HEK293 (cell line): ENCODE measurements at regions not wholly inside any gene's neighbourhood (a gene's known extent, or its start where the extent isn't known, plus 50 kb on each side); places are given as distances from the start of the nearest gene placed in this dataset.

Experiments used
- BCL11A ChIP-seq: fragments of 450-650 bp; formaldehyde crosslinking; IDR thresholded peaks from 2 replicates; pipeline ENCODE4 v1.5.1; 2016; ENCODE audit warnings: low read depth, missing biosample characterization, missing genetic modification characterization
- REPIN1 ChIP-seq: fragments of 450-650 bp; formaldehyde crosslinking; IDR thresholded peaks from 2 replicates; pipeline ENCODE4 v1.5.1; 2017; ENCODE audit warnings: missing biosample characterization, missing genetic modification characterization, low read depth
- REST ChIP-seq: fragments of 450-650 bp; formaldehyde crosslinking; IDR thresholded peaks from 2 replicates; pipeline ENCODE4 v1.5.1; 2016; ENCODE audit warnings: missing biosample characterization, missing genetic modification characterization
- SP2 ChIP-seq: fragments of 450-650 bp; formaldehyde crosslinking; IDR thresholded peaks from 2 replicates; pipeline ENCODE4 v1.5.1; 2016; ENCODE audit warnings: missing biosample characterization, missing genetic modification characterization
- ZNF184 ChIP-seq: fragments of 450-650 bp; IDR thresholded peaks from 2 replicates; pipeline ENCODE4 v1.5.1; 2018; ENCODE audit warnings: missing biosample characterization, mild to moderate bottlenecking, missing genetic modification characterization
- ZNF530 ChIP-seq: fragments of 450-650 bp; formaldehyde crosslinking; IDR thresholded peaks from 2 replicates; pipeline ENCODE4 v1.5.1; 2016; ENCODE audit warnings: low read depth, missing biosample characterization, missing genetic modification characterization
- ZNF658 ChIP-seq: fragments of 450-650 bp; formaldehyde crosslinking; IDR thresholded peaks from 2 replicates; pipeline ENCODE4; 2016; ENCODE audit warnings: missing biosample characterization, missing genetic modification characterization
- ZNF677 ChIP-seq: fragments of 450-650 bp; IDR thresholded peaks from 2 replicates; pipeline ENCODE4 v1.5.0; 2018; ENCODE audit warnings: missing biosample characterization, mild to moderate bottlenecking, missing genetic modification characterization, moderate library complexity
- TF ChIP-seq, protein P1 (sequence below): fragments of 450-650 bp; formaldehyde crosslinking; IDR thresholded peaks from 2 replicates; pipeline ENCODE4 v1.5.1; 2016; ENCODE audit warnings: missing biosample characterization, missing genetic modification characterization

DNA sequence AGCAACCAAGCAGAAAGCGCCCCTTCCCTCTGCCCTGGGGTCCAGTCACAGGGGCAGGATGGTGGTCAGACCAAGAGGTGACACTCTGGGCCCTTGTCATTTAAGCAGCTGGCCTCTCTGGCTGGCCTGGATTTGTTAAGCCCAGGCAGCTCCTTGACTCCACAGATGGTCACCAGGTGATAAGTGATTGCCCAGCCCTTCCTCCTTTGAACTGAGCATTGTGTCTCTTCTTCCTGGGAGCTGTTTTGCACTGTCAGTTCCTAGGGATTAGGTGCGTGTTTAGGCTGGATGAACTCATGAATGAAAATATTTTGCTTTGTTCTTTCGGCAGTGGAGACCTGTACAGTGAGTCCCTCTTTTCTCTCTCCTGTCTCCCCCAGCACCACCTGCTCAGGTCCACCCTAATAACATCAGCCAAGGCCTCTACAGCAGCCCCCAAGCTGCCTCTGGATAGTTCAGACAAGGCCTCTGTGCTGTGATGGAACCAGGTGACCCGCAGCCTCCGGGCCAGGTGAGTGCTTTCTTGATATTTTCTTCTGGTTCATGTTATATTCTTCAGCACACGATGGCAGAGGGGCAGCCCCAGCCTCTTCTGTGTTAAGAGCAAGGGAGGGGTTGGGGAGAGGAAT, 139.7 kb upstream of the PITX1 start:
- TF ChIP-seq BCL11A (no peak), ZNF658 (tag by site-specific recombination) (no peak), REPIN1 (tag by site-specific recombination) (no peak), REST (tag by site-specific recombination) (no peak), SP2 (no peak), ZNF184 (tag by site-specific recombination) (no peak), ZNF677 (tag by site-specific recombination) (no peak), ZNF530 (no peak)
- TF ChIP-seq, protein P1, sequence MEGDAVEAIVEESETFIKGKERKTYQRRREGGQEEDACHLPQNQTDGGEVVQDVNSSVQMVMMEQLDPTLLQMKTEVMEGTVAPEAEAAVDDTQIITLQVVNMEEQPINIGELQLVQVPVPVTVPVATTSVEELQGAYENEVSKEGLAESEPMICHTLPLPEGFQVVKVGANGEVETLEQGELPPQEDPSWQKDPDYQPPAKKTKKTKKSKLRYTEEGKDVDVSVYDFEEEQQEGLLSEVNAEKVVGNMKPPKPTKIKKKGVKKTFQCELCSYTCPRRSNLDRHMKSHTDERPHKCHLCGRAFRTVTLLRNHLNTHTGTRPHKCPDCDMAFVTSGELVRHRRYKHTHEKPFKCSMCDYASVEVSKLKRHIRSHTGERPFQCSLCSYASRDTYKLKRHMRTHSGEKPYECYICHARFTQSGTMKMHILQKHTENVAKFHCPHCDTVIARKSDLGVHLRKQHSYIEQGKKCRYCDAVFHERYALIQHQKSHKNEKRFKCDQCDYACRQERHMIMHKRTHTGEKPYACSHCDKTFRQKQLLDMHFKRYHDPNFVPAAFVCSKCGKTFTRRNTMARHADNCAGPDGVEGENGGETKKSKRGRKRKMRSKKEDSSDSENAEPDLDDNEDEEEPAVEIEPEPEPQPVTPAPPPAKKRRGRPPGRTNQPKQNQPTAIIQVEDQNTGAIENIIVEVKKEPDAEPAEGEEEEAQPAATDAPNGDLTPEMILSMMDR (tag by site-specific recombination), result no peak
